H1 (cell line): ENCODE measurements at regions not wholly inside any gene's neighbourhood (a gene's known extent, or its start where the extent isn't known, plus 50 kb on each side); places are given as distances from the start of the nearest gene placed in this dataset.

Source experiments
- CTCF ChIA-PET: fragments of 300-600 bp; sonication (Branson Sonifier 250); formaldehyde crosslinking; loops from one replicate; lab custom pipeline; 2021; ENCODE audit not compliant: partially characterized antibody; lab: Charles Lee
- POLR2A ChIA-PET: fragments of 300-600 bp; sonication (Branson Sonifier 250); formaldehyde crosslinking; loops from one replicate; lab custom pipeline; 2021; ENCODE audit warnings: inconsistent platforms; ENCODE audit not compliant: partially characterized antibody; lab: Charles Lee
- DNase-seq, 2 experiments: peaks; one replicate each; pipeline versions ENCODE4 v3.0.0 to v3.0.0-alpha.2; 2010 to 2022; ENCODE audit warnings: low spot score in 2 of 2, low read depth in 1 of 2, mixed read lengths in 1 of 2
- FAIRE-seq: peaks from 2 replicates; lab custom pipeline; 2011; peaks lifted over from hg19 to GRCh38; lab: Jason Lieb, UNC
- H2AFZ ChIP-seq: 2 replicates; pipeline ENCODE4 v1.8.1; 2012; ENCODE audit warnings: low read length, inconsistent platforms
- H2AK5ac ChIP-seq: 2 replicates; pipeline ENCODE4 v1.6.1; 2013; ENCODE audit warnings: low read depth, low read length
- H2BK120ac ChIP-seq: replicated peaks from 2 replicates; pipeline ENCODE3; 2013; ENCODE audit warnings: low read depth, low read length, inconsistent platforms
- H2BK12ac ChIP-seq: 2 replicates; pipeline ENCODE4 v1.6.1; 2013; ENCODE audit warnings: low read depth, low read length
- H2BK15ac ChIP-seq: 2 replicates; pipeline ENCODE4 v1.6.1; 2013; ENCODE audit warnings: low read length
- H2BK20ac ChIP-seq: 2 replicates; pipeline ENCODE4 v1.6.1; 2013; ENCODE audit warnings: low read length
- H2BK5ac ChIP-seq: 2 replicates; pipeline ENCODE4 v1.6.1; 2013; ENCODE audit warnings: low read depth, low read length
- H3K14ac ChIP-seq: 2 replicates; pipeline ENCODE4 v1.6.1; 2013; ENCODE audit warnings: inconsistent platforms; ENCODE audit not compliant: insufficient read length
- H3K18ac ChIP-seq: 2 replicates; pipeline ENCODE4 v1.6.1; 2013; ENCODE audit warnings: low read length; ENCODE audit errors: extremely low read depth
- H3K23ac ChIP-seq: 2 replicates; pipeline ENCODE4 v1.6.1; 2013; ENCODE audit warnings: inconsistent platforms; ENCODE audit not compliant: insufficient read length
- H3K23me2 ChIP-seq: 2 replicates; pipeline ENCODE4 v1.6.1; 2013; ENCODE audit warnings: low read depth, low read length
- H3K27ac ChIP-seq: 2 replicates; pipeline ENCODE4 v1.6.1; 2011; ENCODE audit warnings: low read depth, low read length, inconsistent platforms
- H3K27me3 ChIP-seq, 4 experiments: replicated peaks in 1 of 4; 1 replicate in 1 of 4; 2 replicates in 3 of 4; pipeline versions ENCODE4 v1.6.1 to v1.8.1; 2011 to 2013; ENCODE audit warnings: low read length in 3 of 4, mild to moderate bottlenecking in 3 of 4, inconsistent platforms in 2 of 4, mixed read lengths in 2 of 4, moderate library complexity in 1 of 4; ENCODE audit not compliant: control insufficient read depth in 3 of 4, insufficient read depth in 3 of 4; ENCODE audit errors: extremely low read depth in 1 of 4
- H3K36me3 ChIP-seq, 4 experiments: 2 replicates each; pipeline versions ENCODE4 v1.6.1 to v1.8.1; 2011 to 2013; ENCODE audit warnings: mild to moderate bottlenecking in 4 of 4, low read length in 3 of 4, moderate library complexity in 2 of 4, control low read depth in 1 of 4, inconsistent platforms in 1 of 4; ENCODE audit not compliant: insufficient read depth in 4 of 4, control insufficient read depth in 2 of 4
- H3K4ac ChIP-seq: replicated peaks from 2 replicates; pipeline ENCODE3; 2013; ENCODE audit warnings: low read length, low read depth, mixed read lengths, inconsistent platforms; ENCODE audit not compliant: insufficient read length
- H3K4me1 ChIP-seq, 4 experiments: replicated peaks in 1 of 4; 1 replicate in 1 of 4; 2 replicates in 3 of 4; pipeline versions ENCODE4 v1.6.1 to v1.8.1; 2011 to 2013; ENCODE audit warnings: low read length in 3 of 4, inconsistent platforms in 2 of 4, mixed read lengths in 1 of 4; ENCODE audit not compliant: insufficient read depth in 4 of 4, control insufficient read depth in 3 of 4
- H3K4me2 ChIP-seq, 2 experiments: 2 replicates each; pipeline versions ENCODE4 v1.6.1 to v1.8.1; 2011 to 2013; ENCODE audit warnings: low read depth in 2 of 2, low read length in 2 of 2, control low read depth in 1 of 2, inconsistent platforms in 1 of 2, mild to moderate bottlenecking in 1 of 2; ENCODE audit not compliant: insufficient read depth in 1 of 2
- H3K4me3 ChIP-seq, 4 experiments: fragments of 200-600, 300-600 bp in 1 of 4; sonication (generic), shearing (Covaris generic), sonication (Bioruptor Twin) in 1 of 4; 2 replicates each; pipeline versions ENCODE4 v1.5.1 to v1.8.1; 2011 to 2016; ENCODE audit warnings: low read length in 4 of 4, low read depth in 3 of 4, control low read depth in 2 of 4, inconsistent platforms in 2 of 4, mild to moderate bottlenecking in 2 of 4, mixed read lengths in 1 of 4, moderate library complexity in 1 of 4; ENCODE audit not compliant: insufficient read depth in 2 of 4; ENCODE audit errors: extremely low read depth in 1 of 4
- H3K56ac ChIP-seq: replicated peaks from 2 replicates; pipeline ENCODE3; 2013; ENCODE audit warnings: low read depth, mild to moderate bottlenecking, mixed read lengths, low read length, inconsistent platforms; ENCODE audit not compliant: insufficient read length
- H3K79me1 ChIP-seq: 2 replicates; pipeline ENCODE4 v1.6.1; 2013; ENCODE audit warnings: low read depth, low read length, control low read depth
- H3K79me2 ChIP-seq, 2 experiments: 2 replicates each; pipeline versions ENCODE4 v1.6.1 to v1.8.1; 2012 to 2013; ENCODE audit warnings: low read length in 2 of 2, mild to moderate bottlenecking in 2 of 2, inconsistent platforms in 1 of 2; ENCODE audit not compliant: insufficient read depth in 2 of 2, control insufficient read depth in 1 of 2
- H3K9ac ChIP-seq, 4 experiments: replicated peaks in 1 of 4; 1 replicate in 1 of 4; 2 replicates in 3 of 4; pipeline versions ENCODE4 v1.6.1 to v1.8.1; 2011 to 2013; ENCODE audit warnings: low read depth in 3 of 4, low read length in 3 of 4, control low read depth in 2 of 4, mild to moderate bottlenecking in 2 of 4, moderate library complexity in 2 of 4, inconsistent platforms in 1 of 4; ENCODE audit errors: extremely low read depth in 1 of 4
- H3K9me3 ChIP-seq, 2 experiments: 2 replicates each; pipeline versions ENCODE4 v1.6.1 to v1.8.1; 2012 to 2013; ENCODE audit warnings: mild to moderate bottlenecking in 2 of 2, moderate library complexity in 2 of 2, control low read depth in 1 of 2, inconsistent platforms in 1 of 2, low read depth in 1 of 2, low read length in 1 of 2, mixed read lengths in 1 of 2; ENCODE audit not compliant: insufficient read depth in 2 of 2
- H4K20me1 ChIP-seq, 2 experiments: replicated peaks in 1 of 2; 2 replicates each; pipeline versions ENCODE3 to v1.8.1; 2011 to 2013; ENCODE audit warnings: inconsistent platforms in 2 of 2, low read length in 2 of 2, mild to moderate bottlenecking in 1 of 2; ENCODE audit not compliant: insufficient read depth in 2 of 2, control insufficient read depth in 1 of 2
- H4K5ac ChIP-seq: 2 replicates; pipeline ENCODE4 v1.6.1; 2013; ENCODE audit warnings: low read length, low read depth, mixed read lengths, inconsistent platforms; ENCODE audit not compliant: insufficient read length
- H4K8ac ChIP-seq: 2 replicates; pipeline ENCODE4 v1.8.0; 2013; ENCODE audit warnings: mild to moderate bottlenecking, moderate library complexity, low read length, inconsistent platforms; ENCODE audit not compliant: insufficient read depth; ENCODE audit errors: extremely low read depth
- H4K91ac ChIP-seq: replicated peaks from 2 replicates; pipeline ENCODE3; 2013; ENCODE audit warnings: low read length, mixed read lengths, inconsistent platforms; ENCODE audit not compliant: insufficient read length
- HDAC2 ChIP-seq, 2 experiments: fragments of 300-600 bp in 1 of 2; sonication (generic) in 1 of 2; IDR thresholded peaks; 2 replicates each; pipeline ENCODE4 v1.6.1; 2011 to 2012; ENCODE audit warnings: low read depth in 2 of 2, low read length in 2 of 2, mild to moderate bottlenecking in 2 of 2, moderate library complexity in 2 of 2, borderline replicate concordance in 1 of 2, inconsistent platforms in 1 of 2
- WGBS, 2 experiments: shearing (Covaris generic) in 1 of 2; methylation state at CpG; one replicate each; pipeline versions ENCODE4 v1.1.6 to v1.1.7; 2013 to 2015; ENCODE audit warnings: low lambda C conversion rate in 2 of 2, mixed read lengths in 2 of 2, inconsistent platforms in 1 of 2, low coverage in 1 of 2, missing lambda C conversion rate in 1 of 2; ENCODE audit not compliant: insufficient replicate concordance in 2 of 2, insufficient coverage in 1 of 2, insufficient read length in 1 of 2; ENCODE audit errors: extremely low coverage in 1 of 2, missing lambda C conversion rate in 1 of 2; 5-methylcytosine and 5-hydroxymethylcytosine counted together

- H3K14ac ChIP-seq = no peak overlapping the region
- no peaks in the 10 kb centered on the region for H3K79me2 ChIP-seq
- H4K20me1 ChIP-seq = no peaks in the 10 kb centered on the region
- no peak overlapping the region for H2AFZ ChIP-seq
- no peak overlapping the region for H2BK5ac ChIP-seq
- ChIA-PET CTCF (no interaction called here), POLR2A (no interaction called here)
- H4K8ac ChIP-seq = no peak overlapping the region
- no peak overlapping the region for H2BK15ac ChIP-seq
- no peak overlapping the region for H3K23ac ChIP-seq
- no peaks in the 10 kb centered on the region for H3K9me3 ChIP-seq
- H3K9ac ChIP-seq = no peak overlapping the region
- H3K56ac ChIP-seq = no peak overlapping the region
- H3K79me1 ChIP-seq = no peaks in the 10 kb centered on the region
- no peak overlapping the region for H2BK12ac ChIP-seq
- no peaks in the 10 kb centered on the region for H3K4me1 ChIP-seq
- no peak overlapping the region for H3K4ac ChIP-seq
- H2AK5ac ChIP-seq = no peak overlapping the region
- no peaks in the 10 kb centered on the region for H3K27me3 ChIP-seq
- no peak overlapping the region for H3K18ac ChIP-seq
- no peaks in the 10 kb centered on the region for H3K23me2 ChIP-seq
- H4K91ac ChIP-seq = no peak overlapping the region
- no peak for DNase-seq
- H2BK120ac ChIP-seq = no peak overlapping the region
- no peak overlapping the region for H2BK20ac ChIP-seq
- no peak overlapping the region for H3K27ac ChIP-seq
- 93% methylated on average over 1 of the region's 1 CpG; no CpG with 5 or more reads in 1 of the 2 experiments for whole genome bisulfite sequencing, 2 experiments
- no peaks in the 10 kb centered on the region for H3K36me3 ChIP-seq
- H3K4me3 ChIP-seq = no peak overlapping the region
- no peak overlapping the region for H4K5ac ChIP-seq
- FAIRE-seq = no peak
- H3K4me2 ChIP-seq = no peak overlapping the region
- TF ChIP-seq HDAC2 (IDR thresholded peaks at IDR 0.05; ENCODE audit: borderline replicate concordance in 1 of 2, low read depth in 2 of 2, low read length in 2 of 2) = no peak
Measured at GRCh38 chr4:19327364-19327763, 924.3 kb upstream of the SLIT2 start.
